ENCODE measurements at regions not wholly inside any gene's neighbourhood (a gene's known extent, or its start where the extent isn't known, plus 50 kb on each side); places are given as distances from the start of the nearest gene placed in this dataset.
A peak's percentile ranks its signal among the peaks of the same experiment; 100 is the strongest.

DNA sequence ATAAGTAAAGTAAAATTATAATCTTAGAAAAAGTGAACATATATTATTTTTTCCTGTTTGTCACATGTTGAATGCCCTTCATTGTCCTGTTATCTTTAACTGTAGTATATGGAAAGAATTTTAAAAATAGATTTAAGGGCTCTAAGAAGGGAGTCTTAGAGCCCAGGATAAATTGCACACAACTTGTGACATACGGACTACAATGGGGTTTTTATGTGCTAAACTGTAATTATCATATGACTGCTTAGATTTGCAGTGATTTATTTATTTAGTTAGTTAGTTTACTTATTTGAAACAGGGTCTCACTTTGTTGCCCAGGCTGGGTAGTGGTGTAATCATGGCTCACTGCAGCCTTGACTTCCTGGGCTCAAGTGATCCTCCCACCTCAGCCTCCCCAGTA lies 187.8 kb upstream of the HMGA2 start:
- peaks cover 0 to 56% (median 6%) of the 10 kb centered on the region in 3 donors for H3K27me3 ChIP-seq (ENCODE audit: control insufficient read depth in 3 of 3, insufficient read depth in 3 of 3, low read length in 2 of 3)
- no peak for ATAC-seq (ENCODE audit: insufficient read depth, low FRiP score)
- 83 to 94% methylated on average over 1 of the region's 1 CpG for WGBS, 2 donors

DNA sequence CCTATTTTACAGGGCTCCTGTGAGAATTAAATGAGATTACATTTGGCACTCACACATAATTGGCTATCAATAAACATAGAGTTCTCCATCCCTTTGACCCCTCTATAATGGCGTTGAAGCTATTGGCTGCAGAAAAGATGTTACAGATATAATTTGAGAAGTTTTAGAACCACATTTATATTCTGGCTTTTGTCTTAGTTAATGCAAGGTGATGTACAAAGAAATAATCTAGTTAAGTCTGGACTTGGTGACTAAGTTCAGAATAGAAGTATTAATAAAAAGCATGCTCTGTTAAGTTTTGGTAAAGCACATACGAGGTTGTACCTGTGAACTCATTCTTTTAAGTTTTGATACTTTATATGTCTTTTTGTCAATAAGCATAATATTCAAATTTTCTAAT lies 187.1 kb upstream of the HMGA2 start:
- Histone ChIP-seq H3K9me3 (ENCODE audit: control insufficient read depth in 4 of 4, insufficient read depth in 3 of 4, low read length in 3 of 4) (no peaks in the 10 kb centered on the region), H3K4me1 (ENCODE audit: control insufficient read depth in 5 of 5, insufficient read depth in 5 of 5, low read length in 5 of 5) (peaks cover 0 to 10% (median 0%) of the 10 kb centered on the region in 5 donors), H3K9ac (ENCODE audit: insufficient read depth in 1 of 2, low read length in 2 of 2) (no peak overlapping the region), H3K27me3 (ENCODE audit: control insufficient read depth in 3 of 3, insufficient read depth in 3 of 3, low read length in 2 of 3) (peaks cover 0 to 59% (median 8%) of the 10 kb centered on the region in 3 donors), H3K36me3 (ENCODE audit: control insufficient read depth in 4 of 4, insufficient read depth in 4 of 4, low read length in 4 of 4) (no peaks in the 10 kb centered on the region), H3K4me3 (no peak overlapping the region), H3K27ac (ENCODE audit: low read depth in 1 of 2, low read length in 1 of 2) (no peak overlapping the region)
- 92 to 95% methylated on average over 2 of the region's 2 CpGs for WGBS, 2 donors
- ATAC-seq (ENCODE audit: insufficient read depth, low FRiP score) (no peak), DNase-seq (no peak)
- TF ChIP-seq, protein P1, sequence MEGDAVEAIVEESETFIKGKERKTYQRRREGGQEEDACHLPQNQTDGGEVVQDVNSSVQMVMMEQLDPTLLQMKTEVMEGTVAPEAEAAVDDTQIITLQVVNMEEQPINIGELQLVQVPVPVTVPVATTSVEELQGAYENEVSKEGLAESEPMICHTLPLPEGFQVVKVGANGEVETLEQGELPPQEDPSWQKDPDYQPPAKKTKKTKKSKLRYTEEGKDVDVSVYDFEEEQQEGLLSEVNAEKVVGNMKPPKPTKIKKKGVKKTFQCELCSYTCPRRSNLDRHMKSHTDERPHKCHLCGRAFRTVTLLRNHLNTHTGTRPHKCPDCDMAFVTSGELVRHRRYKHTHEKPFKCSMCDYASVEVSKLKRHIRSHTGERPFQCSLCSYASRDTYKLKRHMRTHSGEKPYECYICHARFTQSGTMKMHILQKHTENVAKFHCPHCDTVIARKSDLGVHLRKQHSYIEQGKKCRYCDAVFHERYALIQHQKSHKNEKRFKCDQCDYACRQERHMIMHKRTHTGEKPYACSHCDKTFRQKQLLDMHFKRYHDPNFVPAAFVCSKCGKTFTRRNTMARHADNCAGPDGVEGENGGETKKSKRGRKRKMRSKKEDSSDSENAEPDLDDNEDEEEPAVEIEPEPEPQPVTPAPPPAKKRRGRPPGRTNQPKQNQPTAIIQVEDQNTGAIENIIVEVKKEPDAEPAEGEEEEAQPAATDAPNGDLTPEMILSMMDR (IDR thresholded peaks at IDR 0.05; ENCODE audit: control extremely low read depth, extremely low read depth): no peak

More for the DNA sequence above, 187.8 kb upstream of the HMGA2 start:
- no peak for DNase-seq
- Histone ChIP-seq H3K9ac (ENCODE audit: insufficient read depth in 1 of 2, low read length in 2 of 2) (no peak overlapping the region), H3K27ac (ENCODE audit: low read depth in 1 of 2, low read length in 1 of 2) (no peak overlapping the region), H3K9me3 (ENCODE audit: control insufficient read depth in 4 of 4, insufficient read depth in 3 of 4, low read length in 3 of 4) (no peaks in the 10 kb centered on the region), H3K4me3 (no peak overlapping the region), H3K4me1 (ENCODE audit: control insufficient read depth in 5 of 5, insufficient read depth in 5 of 5, low read length in 5 of 5) (peaks cover 0 to 10% (median 0%) of the 10 kb centered on the region in 5 donors), H3K36me3 (ENCODE audit: control insufficient read depth in 4 of 4, insufficient read depth in 4 of 4, low read length in 4 of 4) (no peaks in the 10 kb centered on the region)
- TF ChIP-seq, protein P1 (IDR thresholded peaks at IDR 0.05; ENCODE audit: control extremely low read depth, extremely low read depth): no peak

DNA sequence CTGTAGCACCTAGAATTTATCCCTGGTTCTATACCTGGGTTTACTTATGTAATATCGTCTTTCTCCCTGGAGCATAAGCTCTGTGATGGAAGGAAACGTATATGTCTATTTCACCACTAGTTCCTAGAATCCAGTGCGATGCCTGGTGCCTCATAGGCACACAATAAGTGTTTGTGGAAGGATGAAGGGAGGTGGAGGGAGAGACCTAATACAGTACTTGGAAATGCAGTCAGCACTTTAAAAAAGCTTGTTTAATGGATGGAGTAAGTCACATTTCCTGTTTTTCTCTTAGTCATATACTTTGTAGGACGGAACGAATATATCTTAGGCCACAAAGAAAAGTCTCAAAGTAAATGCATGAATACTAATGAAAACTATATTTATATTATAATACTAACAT lies 186.5 kb upstream of the HMGA2 start:
- Histone ChIP-seq H3K9me3 (ENCODE audit: control insufficient read depth in 4 of 4, insufficient read depth in 3 of 4, low read length in 3 of 4) (no peaks in the 10 kb centered on the region), H3K27me3 (ENCODE audit: control insufficient read depth in 3 of 3, insufficient read depth in 3 of 3, low read length in 2 of 3) (peaks cover 0 to 65% (median 8%) of the 10 kb centered on the region in 3 donors), H3K9ac (ENCODE audit: insufficient read depth in 1 of 2, low read length in 2 of 2) (no peak overlapping the region), H3K27ac (ENCODE audit: low read depth in 1 of 2, low read length in 1 of 2) (no peak overlapping the region), H3K36me3 (ENCODE audit: control insufficient read depth in 4 of 4, insufficient read depth in 4 of 4, low read length in 4 of 4) (no peaks in the 10 kb centered on the region), H3K4me1 (ENCODE audit: control insufficient read depth in 5 of 5, insufficient read depth in 5 of 5, low read length in 5 of 5) (peaks cover 0 to 10% (median 0%) of the 10 kb centered on the region in 5 donors), H3K4me3 (no peak overlapping the region)
- WGBS, 2 donors: 72 to 74% methylated on average over 5 of the region's 5 CpGs
- DNase-seq (peak in 1 of 3 donors; percentile 8), ATAC-seq (ENCODE audit: insufficient read depth, low FRiP score) (no peak)
- TF ChIP-seq, protein P1 (IDR thresholded peaks at IDR 0.05; ENCODE audit: control extremely low read depth, extremely low read depth): no peak

DNA sequence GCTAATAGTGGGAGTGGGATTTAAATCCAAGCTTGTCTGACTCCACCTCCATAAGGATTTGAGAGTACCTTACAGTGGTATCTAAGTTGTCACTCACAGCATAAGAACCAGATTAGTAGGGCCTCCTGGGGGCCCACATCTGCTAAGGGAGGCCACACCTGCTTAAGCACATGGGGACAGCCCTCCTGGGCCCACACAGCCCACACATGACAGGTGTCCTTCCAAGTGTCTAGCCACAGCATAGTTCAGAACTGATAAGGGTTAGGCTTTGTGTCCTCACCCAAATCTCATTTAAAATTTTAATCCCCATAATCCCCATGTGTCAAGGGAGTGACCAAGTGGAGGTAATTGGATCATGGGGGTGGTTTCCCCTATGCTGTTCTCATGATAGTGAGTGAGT lies 186.0 kb upstream of the HMGA2 start:
- Histone ChIP-seq H3K4me3 (no peak overlapping the region), H3K27me3 (ENCODE audit: control insufficient read depth in 3 of 3, insufficient read depth in 3 of 3, low read length in 2 of 3) (peaks cover 0 to 65% (median 8%) of the 10 kb centered on the region in 3 donors), H3K9me3 (ENCODE audit: control insufficient read depth in 4 of 4, insufficient read depth in 3 of 4, low read length in 3 of 4) (no peaks in the 10 kb centered on the region), H3K27ac (ENCODE audit: low read depth in 1 of 2, low read length in 1 of 2) (no peak overlapping the region), H3K9ac (ENCODE audit: insufficient read depth in 1 of 2, low read length in 2 of 2) (no peak overlapping the region), H3K4me1 (ENCODE audit: control insufficient read depth in 5 of 5, insufficient read depth in 5 of 5, low read length in 5 of 5) (peaks cover 0 to 10% (median 0%) of the 10 kb centered on the region in 5 donors), H3K36me3 (ENCODE audit: control insufficient read depth in 4 of 4, insufficient read depth in 4 of 4, low read length in 4 of 4) (no peaks in the 10 kb centered on the region)
- no peak for ATAC-seq (ENCODE audit: insufficient read depth, low FRiP score)
- no peak for DNase-seq
- TF ChIP-seq, protein P1 (IDR thresholded peaks at IDR 0.05; ENCODE audit: control extremely low read depth, extremely low read depth): no peak
